NCI-H2029 (cell line): ENCODE measurements at regions not wholly inside any gene's neighbourhood (a gene's known extent, or its start where the extent isn't known, plus 50 kb on each side); places are given as distances from the start of the nearest gene placed in this dataset.

Source experiments
- DNase-seq: peaks from one replicate; lab custom pipeline; 2025; lab: John Stamatoyannopoulos, UW

DNA sequence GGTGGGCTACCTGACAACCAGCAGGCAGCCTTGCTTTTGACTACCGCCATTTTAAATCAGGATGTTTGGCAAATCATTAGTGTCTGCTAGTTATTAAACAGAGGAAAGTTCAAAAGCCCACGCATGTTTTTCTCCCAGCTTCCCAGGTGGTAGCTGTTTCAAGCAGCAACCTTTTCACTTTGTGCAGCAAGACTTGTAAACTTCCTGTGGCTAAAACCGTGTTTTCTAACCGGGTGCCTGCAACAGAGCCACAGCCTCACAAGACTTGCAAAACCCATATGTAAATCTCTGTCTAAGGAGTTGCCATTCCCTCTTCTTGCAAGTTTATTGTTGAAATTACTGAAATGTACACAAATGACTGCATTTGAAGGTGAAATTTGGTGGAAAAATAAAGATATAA, 633.1 kb downstream of the BCL11A start:
- DNase-seq, result no peak

DNA sequence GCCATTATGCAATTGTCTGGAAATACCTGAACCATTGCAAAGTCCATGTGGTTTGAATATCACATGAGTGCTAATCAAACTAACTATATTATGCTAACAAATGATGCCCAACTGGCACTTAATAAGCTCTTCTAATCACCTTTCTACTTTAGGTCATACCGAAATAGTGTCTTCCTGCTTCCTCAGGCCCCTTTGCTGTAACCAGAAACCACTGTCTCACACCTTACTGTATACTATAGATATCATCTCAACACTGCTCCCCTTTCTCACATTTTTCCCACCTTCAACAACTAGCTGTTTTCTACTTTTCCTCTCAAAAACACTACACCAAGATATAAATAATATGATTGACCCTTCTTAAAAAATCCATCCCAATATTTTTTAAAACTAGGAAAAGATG, 633.9 kb downstream of the BCL11A start:
- DNase-seq, result no peak

DNA sequence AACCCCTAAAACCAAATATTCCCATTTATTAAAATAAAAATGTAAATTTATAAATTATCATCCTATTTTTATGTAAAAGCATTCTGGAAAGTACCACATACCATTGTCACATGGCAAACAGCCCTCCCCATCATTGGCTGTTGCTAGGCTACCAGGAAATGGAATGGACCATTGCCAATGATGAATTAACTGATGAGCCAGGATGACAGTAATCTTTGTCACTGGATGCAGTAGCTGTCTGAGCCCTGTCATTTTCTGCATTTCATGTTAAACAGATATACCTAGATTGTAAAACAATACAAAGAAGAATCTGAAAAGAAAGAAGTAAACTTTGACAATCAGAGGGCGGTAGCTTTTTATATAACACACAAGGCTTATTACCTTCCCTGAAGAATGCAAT, 641.4 kb downstream of the BCL11A start:
- DNase-seq, result no peak

DNA sequence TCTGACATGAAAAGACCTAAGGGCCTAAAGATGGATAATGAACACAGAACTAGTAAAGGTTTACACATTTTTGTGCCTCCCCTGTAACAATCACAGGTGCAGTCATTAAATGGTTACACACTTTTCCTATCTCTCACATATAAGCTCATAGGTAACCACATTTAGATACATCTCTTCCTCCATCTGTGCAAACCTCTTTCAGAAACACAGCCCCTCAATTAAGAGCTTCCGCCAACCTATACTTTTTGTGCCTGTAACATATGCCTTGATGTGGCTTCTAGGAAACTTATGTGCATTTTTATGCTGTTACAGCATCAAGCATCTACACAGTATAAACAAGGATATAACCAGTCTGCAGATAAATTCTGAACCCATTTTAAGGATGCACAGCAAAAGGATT, 643.3 kb downstream of the BCL11A start:
- no peak for DNase-seq

DNA sequence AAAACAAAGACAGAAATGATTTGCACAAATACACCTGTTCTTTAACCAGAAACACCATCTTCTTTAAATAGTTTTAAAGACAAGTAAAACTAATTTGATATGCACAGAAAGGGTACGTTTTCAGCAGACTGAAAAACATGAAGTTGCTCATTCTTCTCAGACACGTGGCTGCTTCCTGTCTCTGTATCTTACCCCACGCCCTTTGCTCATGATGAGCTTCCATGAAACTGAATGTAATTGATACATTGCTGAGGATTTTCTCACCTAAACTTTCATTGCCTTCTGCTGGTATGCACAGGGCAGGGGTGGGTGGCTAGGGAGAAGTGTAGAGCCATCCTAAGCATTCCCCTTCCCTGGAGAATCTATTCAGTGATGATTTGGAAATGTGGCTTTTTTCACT, 644.3 kb downstream of the BCL11A start:
- no peak for DNase-seq

DNA sequence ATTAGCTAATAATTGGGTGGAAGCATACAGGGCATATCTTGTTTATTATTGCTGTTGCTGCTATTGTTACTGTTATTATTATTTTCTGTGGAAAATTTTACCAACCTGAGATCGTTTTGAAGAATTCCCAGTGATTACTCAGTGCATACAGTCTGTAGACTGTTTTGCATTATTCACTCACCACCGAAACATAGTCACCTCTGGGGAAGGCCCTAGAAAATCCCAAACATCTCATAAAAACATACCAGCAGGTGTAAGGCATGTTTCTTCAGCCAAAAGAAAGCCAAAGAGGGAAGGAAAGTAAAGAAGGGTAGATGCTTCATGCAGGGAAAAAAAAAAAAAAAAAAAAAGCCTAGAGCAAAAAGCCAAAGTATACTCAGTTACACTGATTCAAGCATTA, 647.7 kb downstream of the BCL11A start:
- DNase-seq, result no peak

DNA sequence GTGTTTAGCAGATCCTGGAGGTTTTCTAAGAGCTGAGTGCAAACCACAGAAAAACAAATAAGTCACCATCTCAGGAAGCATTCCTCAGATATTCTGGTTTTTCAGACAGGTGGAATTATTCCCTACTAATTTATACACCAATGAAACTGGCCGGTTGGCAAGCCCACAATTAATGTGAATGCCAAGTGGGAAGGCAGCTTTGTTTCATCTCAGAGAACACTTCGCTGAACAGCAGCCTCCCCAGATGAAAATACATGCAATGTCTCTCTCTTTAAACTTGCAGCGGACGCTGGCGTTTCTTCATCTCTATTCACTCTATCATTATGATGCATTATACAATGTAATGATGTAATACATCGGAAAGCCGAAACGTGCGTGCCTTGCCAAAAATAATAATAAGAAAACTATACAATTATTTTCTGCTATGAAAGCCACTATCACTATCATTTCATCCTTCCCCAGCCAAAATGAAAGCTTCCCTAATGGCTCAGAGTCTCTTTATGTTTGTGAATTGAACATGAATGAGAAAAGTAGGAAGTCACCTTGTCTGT, 649.4 kb downstream of the BCL11A start:
- DNase-seq, result no peak

DNA sequence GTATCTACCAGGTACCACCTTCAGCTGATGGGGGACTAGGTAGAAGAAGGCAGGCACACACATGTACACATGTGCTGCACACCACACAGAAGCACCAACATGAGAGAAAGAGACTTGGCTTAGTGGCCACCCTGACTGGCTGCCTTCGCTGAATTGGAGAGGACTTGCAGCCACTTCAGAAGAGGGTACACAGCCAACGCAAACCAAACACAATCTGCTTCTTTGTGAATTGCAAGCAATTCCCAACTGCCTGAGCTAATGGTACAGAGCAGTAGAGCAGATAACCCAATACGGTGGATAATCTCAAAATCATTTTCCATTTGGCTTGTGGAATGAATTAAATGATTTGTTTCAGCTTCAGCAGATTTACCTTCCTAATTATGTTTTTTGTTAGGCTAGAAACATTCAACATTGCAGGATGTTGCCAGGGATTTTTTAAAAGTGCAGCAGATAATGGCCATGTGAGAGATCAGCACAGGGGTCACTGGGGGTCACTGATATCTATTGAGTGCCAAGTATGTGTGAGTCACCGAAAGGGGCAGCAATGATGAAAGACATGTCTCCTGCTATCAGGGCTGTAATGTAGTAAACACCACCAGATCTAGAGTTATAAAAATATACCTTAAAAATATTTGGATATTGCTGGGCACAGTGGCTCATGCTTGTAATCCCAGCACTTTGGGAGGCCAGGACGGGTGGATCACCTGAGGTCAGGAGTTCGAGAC, 652.6 kb downstream of the BCL11A start:
- DNase-seq, result peak; percentile 80

DNA sequence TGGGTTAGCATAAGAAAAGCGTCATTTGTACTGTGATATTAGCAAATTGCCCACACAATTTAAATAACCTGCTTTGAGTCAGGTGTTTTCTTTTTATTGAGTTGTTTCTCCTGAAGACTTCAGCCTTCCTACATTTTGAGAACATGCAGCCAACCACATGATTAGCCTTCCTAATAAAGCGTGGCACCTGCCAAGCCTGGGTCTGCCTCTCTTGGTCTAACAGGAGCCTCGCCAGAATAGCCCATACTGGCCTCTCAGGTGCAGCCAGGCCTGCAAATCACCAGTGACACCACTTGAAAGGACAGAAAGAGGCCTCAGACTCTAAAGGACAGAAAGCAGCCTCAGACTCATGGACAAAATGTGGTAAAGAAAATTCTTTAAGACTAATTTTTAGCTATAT, 653.8 kb downstream of the BCL11A start:
- no peak for DNase-seq

DNA sequence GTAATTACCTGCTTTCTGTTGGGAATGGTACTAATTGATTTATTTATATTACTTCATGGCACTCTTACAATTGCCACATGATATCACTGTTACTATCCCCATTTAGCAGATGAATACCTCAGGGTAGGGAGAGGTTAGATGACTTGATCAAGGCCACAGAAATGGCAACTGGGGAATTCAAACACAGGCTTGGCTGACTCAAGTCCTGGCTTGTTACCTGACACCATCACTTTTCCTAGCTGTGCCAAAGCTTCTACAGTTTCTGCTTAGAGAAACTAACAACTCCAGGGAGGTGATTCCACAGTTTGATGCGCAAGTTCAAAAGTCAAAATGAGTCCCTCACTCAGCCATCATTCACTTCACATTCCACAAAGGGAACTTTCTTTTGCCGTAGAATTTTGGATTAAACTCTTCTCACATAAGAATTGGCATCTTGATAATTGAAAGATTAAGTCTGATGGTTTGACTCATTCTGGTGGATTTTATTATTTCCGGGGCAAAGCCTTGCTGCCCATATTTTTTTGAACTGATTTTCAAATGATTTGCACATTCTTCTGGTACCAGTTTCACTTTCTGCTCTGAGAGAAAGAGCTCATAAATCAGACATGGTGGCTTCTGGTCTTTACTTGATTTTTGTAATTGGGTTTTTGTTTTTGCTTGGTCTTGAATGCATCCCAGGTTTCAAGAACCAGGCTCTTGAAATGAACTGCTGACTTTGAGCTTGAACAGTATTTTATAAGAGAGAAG, 656.8 kb downstream of the BCL11A start:
- DNase-seq, result no peak

DNA sequence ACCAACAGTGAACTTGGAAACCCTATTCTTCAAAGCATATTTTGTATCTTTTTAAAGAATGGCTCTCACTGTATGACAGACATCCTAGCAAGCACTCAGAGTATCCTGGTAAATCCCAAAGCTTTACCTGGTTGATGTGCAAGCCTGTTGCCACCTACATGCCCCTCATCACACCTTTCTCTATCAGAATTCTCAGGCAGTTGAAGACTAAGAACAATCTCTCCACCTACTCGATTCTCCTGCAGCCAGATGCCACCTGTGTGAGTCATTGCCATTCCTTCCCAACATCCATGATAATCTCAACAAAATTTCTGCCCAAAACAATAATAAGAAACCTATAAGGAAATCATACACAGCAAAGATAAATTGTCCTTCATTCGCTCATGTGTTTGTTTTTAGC, 659.8 kb downstream of the BCL11A start:
- no peak for DNase-seq

DNA sequence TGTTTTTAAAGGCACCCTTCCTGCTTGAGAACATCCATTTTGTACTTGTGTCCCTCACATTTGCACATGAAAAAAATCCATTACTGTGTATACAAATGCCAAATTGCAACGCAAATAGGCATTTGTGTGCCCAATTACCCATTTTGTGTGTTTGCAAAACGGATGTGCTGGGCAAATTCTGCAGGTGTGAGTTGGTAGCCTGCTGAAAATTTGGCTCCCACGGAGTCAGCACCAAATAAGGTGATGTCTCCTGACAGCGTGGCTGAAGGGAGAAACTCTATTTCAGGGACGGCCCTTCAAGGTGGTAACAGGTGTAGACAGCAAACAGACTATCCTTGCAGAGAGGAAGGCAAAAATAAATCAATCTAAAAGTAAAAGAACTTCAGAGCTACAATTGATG, 661.1 kb downstream of the BCL11A start:
- peak; percentile 12 for DNase-seq

DNA sequence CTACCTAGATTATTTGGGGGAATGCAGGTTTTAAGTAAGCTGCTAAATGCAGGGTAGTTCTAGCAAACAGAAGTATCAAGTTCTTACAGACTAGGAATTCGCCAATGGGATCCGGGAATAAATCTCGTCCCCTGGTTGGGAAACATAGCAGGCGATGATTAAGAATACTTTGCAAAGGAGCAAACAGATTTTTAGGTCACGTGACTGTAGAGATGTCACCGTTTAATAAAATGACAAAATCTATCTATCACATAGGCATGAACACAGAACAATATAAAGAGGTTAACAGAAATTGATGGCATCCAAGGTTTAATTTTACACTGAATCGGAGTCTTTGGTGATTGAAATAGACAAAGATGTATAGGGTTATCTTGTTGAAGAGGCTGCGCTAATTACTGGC, 664.1 kb downstream of the BCL11A start:
- DNase-seq, result no peak

DNA sequence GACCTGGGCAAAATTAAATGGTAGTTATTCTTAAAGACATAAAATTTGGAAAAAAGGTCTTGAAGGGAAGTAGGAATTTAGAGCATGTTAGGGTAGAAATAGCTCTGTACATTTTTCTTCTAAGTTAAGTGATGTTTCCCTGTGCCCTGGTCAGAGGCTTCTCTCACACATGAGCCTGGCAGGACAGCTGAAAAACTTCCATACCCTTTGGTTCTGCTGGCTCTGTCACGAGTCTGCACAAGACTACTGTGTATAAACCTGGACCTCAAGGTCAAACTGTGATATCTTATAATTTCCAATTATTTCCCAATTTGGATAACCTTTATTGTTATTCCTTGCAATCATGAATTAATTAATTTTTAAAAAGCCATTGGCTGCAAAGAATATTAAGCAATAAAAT, 664.7 kb downstream of the BCL11A start:
- DNase-seq, result no peak

DNA sequence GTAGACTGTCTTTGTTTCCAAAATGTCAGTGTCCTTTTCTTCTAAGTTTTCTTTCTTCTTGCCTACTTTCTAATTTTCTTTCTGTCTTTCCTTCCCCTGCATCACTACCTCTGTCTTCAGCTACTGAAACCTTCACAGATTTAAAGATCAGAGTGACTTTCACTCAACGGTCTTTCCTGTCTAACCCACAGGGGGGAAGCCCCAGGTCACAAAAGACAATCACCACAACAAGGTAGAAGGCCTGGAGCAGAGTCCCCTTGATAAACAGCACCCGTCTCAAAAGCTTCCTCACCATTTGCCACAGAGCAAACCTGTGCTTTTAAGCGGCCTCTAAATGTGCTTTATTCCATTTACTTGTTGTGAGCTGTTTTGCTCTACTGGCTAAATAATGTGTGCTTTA, 665.4 kb downstream of the BCL11A start:
- DNase-seq, result no peak

DNA sequence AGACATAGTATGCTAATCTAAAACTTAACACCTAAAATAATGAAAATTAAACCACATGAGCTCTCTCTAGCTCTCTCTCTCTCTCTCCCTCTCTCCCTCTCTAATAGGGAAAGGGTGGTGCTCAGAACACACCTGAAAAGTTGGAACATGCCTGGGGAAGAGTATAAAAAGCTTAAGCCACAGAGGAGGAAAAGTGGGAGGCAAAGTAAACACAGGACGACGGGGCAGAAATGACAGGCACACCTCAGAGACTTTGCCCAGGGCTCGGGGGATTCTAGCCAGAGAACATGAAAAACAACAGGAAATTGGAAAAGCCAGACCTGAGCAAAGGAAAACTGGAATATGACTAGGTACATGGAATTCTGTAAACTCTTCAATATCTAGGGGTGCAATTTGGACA, 666.1 kb downstream of the BCL11A start:
- no peak for DNase-seq

DNA sequence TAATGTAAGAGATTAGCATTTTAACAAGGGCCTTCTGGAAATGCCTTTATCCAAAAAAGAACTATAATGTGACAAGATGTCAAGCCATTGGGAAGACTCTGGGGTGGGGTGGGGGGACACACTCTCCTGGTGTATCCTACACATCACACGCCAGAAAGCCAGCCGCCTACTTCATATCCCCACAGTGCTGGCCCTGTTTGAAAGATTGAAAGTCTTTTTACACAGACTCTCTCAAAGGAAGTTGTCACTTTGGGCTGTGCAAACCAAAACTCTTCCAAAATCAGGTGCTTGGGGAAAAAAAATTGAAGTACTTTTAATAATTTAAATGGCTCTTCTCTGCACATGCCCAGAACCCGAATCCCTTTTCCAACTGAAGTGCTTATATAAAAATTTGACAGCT, 666.7 kb downstream of the BCL11A start:
- no peak for DNase-seq

DNA sequence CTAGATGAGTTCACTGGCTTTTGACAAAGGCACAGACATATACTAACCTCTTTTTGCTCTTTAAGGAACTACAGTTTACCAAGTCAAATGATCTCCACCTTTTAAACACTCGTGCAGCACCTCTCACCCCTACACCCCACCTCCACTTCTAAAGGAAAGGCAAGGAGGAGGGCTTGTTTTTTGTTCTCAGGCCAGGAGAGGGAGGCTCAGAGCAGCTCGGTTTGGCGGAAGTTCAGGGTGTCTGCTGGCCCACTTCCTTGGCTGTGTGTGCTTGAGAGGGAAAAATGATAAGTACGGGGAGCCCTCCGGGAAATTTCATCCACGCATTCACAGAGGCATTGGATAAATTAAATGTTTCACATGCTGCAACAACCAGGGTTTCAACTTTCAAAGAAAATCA, 667.9 kb downstream of the BCL11A start:
- DNase-seq, result no peak

DNA sequence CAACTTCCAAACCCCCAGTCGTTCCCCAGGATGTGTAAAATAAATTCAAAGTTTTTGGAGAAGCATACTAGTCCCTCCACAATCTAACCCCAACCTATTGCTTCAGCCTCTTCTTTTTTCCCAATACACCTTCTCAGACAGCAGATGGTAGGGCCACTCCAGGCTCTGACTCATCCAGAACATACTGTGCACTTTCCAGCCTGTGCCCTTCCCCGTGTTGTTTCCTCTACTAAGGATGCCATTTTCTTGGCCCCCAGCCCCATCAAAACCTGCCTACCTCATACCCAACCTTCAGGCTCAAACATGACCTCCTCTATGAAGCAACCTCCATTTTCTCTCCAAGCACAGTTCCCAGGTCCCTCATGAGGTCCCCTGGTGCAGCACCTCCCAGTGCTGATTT, 669.3 kb downstream of the BCL11A start:
- no peak for DNase-seq

DNA sequence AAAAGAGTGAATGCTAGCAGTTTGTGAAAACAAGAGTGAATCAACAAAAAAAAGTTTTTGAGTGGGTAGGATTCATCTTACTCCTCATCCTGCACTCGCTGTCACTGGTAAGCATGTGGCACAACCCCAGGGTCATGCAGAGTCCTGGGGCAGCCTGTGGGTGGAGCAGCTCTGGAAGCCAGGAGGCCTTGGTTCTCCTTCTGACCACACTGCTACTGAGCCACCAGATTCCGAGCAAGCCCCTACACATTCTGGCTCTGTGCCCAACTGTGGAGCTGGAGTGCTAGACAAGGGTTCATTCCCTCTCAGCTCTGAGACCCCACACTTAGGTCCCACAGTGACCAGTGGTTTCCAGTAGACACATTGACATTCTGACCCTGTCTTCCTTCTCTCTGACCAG, 670.6 kb downstream of the BCL11A start:
- no peak for DNase-seq

DNA sequence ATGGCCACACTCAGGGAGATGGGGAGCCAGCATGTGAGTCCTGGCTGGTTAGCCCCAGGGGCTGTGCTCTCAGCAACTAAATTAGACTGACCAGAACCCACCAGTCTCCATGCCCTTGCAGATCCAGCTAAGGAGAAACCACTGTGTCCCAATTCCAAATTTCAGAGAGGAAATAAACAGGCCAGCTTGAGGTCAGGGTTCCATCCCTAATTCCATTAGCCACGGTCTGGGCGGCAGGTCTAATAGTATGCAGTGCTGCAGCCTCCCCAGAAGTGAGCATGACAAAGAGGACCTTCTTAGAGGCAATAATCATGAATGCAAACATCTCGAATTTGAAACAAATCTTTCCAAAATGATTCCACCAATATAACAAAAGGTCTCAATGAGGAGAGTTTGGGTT, 671.2 kb downstream of the BCL11A start:
- DNase-seq, result no peak

DNA sequence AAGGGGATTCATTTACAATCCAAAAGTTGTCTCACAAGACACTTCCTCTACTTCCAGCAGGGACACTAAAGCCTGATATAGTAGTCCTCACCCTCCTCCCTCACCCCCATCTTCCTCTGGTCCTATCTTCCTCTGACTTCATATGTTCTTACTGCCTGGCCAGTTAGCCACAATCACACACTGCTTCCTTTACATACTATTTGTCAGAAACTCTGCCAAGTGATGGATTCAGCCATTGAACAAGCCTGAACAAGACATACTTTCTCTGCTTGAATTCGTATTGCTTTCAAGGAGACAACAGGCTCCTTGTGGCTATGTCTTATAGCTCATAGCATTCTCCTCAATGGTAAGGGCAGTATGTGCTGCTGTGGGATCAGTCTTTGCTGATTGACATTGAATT, 672.2 kb downstream of the BCL11A start:
- no peak for DNase-seq

DNA sequence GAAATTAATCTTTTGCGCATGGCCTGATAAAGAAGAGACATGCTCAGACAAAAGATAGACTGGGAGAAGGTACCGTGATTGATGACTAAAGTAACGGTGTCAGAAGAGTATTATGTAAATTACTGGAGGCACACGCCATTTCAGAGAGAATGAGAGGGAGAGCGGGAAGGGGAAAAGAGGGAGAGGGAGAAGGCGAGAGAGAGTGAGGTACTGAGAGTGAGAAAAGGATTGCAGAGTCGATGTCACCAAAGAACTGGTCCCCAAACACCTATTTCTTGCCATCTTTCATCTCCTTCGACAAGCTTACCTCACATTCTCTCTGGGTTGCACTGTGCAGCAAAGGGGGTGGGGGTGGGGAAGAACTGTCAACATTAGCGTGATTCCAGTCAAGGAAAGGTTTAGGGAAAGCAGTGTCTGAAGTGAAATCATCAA, 673.7 kb downstream of the BCL11A start:
- DNase-seq, result no peak

DNA sequence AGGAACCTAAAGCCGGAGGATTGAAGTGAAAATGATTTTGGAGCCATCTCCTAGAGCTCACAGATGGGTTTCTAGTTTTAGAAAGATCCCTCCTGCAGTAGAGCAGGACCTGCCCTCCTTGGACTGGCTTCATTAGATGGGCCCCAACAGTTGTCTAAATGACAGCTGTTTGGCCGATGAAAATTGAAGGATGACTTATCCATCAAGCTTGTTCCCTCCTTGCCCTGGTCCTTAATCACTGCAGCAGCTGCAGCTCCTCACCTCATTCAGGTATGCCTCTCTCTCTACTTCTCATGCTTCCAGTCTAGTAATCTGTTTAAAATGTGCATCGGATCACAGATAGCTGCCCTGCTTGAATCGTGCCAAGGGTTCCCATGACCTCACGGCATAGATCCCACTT, 677.6 kb downstream of the BCL11A start:
- no peak for DNase-seq
